Progenitor cell of endocrine pancreas (in vitro differentiated cells): ENCODE measurements at regions not wholly inside any gene's neighbourhood (a gene's known extent, or its start where the extent isn't known, plus 50 kb on each side); places are given as distances from the start of the nearest gene placed in this dataset.

Experiments
- DNase-seq: peaks from one replicate; pipeline ENCODE4 v3.0.0; 2021; ENCODE audit warnings: low spot score; ENCODE audit not compliant: unreplicated experiment
- H3K27ac Mint-ChIP-seq: 2 replicates; pipeline ENCODE4 v1.8.0; 2021; ENCODE audit warnings: mild to moderate bottlenecking, moderate library complexity, mixed read lengths
- H3K27me3 Mint-ChIP-seq: 2 replicates; pipeline ENCODE4 v1.8.0; 2021; ENCODE audit warnings: mixed read lengths
- H3K36me3 Mint-ChIP-seq: 2 replicates; pipeline ENCODE4 v1.8.0; 2022; ENCODE audit warnings: mixed read lengths; ENCODE audit not compliant: insufficient read depth
- H3K4me1 Mint-ChIP-seq: 2 replicates; pipeline ENCODE4 v1.8.0; 2021; ENCODE audit warnings: low read depth, mixed read lengths
- H3K4me3 Mint-ChIP-seq: 2 replicates; pipeline ENCODE4 v1.8.0; 2021; ENCODE audit warnings: low read depth, mild to moderate bottlenecking, moderate library complexity, mixed read lengths
- H3K9me3 Mint-ChIP-seq: 2 replicates; pipeline ENCODE4 v1.8.0; 2021; ENCODE audit warnings: low read depth, mixed read lengths
- CTCF ChIP-seq: fragments of 200-600 bp; sonication (generic); IDR thresholded peaks from one replicate; pipeline ENCODE4 v1.5.0; 2021; ENCODE audit warnings: antibody characterized with exemption, mild to moderate bottlenecking; ENCODE audit not compliant: unreplicated experiment

GRCh38 chr11:64492561-64492960, 63.2 kb upstream of the SLC22A11 start:
- no peaks in the 10 kb centered on the region for H3K4me1 Mint-ChIP-seq
- H3K9me3 Mint-ChIP-seq = no peaks in the 10 kb centered on the region

GRCh38 chr11:64498136-64498535, 57.6 kb upstream of the SLC22A11 start:
- no peak for DNase-seq
- no peak overlapping the region for H3K27ac Mint-ChIP-seq
- TF ChIP-seq CTCF = no peak
- no peaks in the 10 kb centered on the region for H3K4me1 Mint-ChIP-seq
- no peaks in the 10 kb centered on the region for H3K9me3 Mint-ChIP-seq
- H3K4me3 Mint-ChIP-seq = no peak overlapping the region
- H3K36me3 Mint-ChIP-seq = no peaks in the 10 kb centered on the region
- peaks cover 31% of the 10 kb centered on the region for H3K27me3 Mint-ChIP-seq

More at GRCh38 chr11:64492561-64492960, 63.2 kb upstream of the SLC22A11 start:
- DNase-seq = no peak
- H3K36me3 Mint-ChIP-seq = no peaks in the 10 kb centered on the region
- peaks cover 54% of the 10 kb centered on the region for H3K27me3 Mint-ChIP-seq
- TF ChIP-seq CTCF = no peak
- no peak overlapping the region for H3K27ac Mint-ChIP-seq
- no peak overlapping the region for H3K4me3 Mint-ChIP-seq

- H3K4me1 Mint-ChIP-seq = no peaks in the 10 kb centered on the region
- peaks cover 24% of the 10 kb centered on the region for H3K27me3 Mint-ChIP-seq
- no peak overlapping the region for H3K4me3 Mint-ChIP-seq
- no peak overlapping the region for H3K27ac Mint-ChIP-seq
- no peak for DNase-seq
- TF ChIP-seq CTCF = no peak
- peaks cover under 1% of the 10 kb centered on the region for H3K9me3 Mint-ChIP-seq
- no peaks in the 10 kb centered on the region for H3K36me3 Mint-ChIP-seq
Observed at GRCh38 chr11:64499261-64500004, 56.3 kb upstream of the SLC22A11 start.

GRCh38 chr11:64500176-64501013, 55.3 kb upstream of the SLC22A11 start:
- no peaks in the 10 kb centered on the region for H3K4me1 Mint-ChIP-seq
- no peak for TF ChIP-seq CTCF
- H3K27me3 Mint-ChIP-seq = peaks cover 26% of the 10 kb centered on the region
- H3K9me3 Mint-ChIP-seq = peaks cover 3% of the 10 kb centered on the region
- H3K36me3 Mint-ChIP-seq = no peaks in the 10 kb centered on the region
- DNase-seq = no peak
- H3K4me3 Mint-ChIP-seq = no peak overlapping the region
- H3K27ac Mint-ChIP-seq = no peak overlapping the region

GRCh38 chr11:64501500-64502427, 54.0 kb upstream of the SLC22A11 start:
- H3K36me3 Mint-ChIP-seq = no peaks in the 10 kb centered on the region
- H3K9me3 Mint-ChIP-seq = peaks cover 3% of the 10 kb centered on the region
- no peak for TF ChIP-seq CTCF
- peaks cover 34% of the 10 kb centered on the region for H3K27me3 Mint-ChIP-seq
- DNase-seq = no peak
- H3K4me1 Mint-ChIP-seq = no peaks in the 10 kb centered on the region
- H3K4me3 Mint-ChIP-seq = no peak overlapping the region
- H3K27ac Mint-ChIP-seq = no peak overlapping the region
